HG02798 (cell line): ENCODE measurements at regions not wholly inside any gene's neighbourhood (a gene's known extent, or its start where the extent isn't known, plus 50 kb on each side); places are given as distances from the start of the nearest gene placed in this dataset.
"Not testable (repeated sequence)": the region's sequence is repeated elsewhere in the genome, so short reads cannot be mapped to it uniquely, and the experiment has no call there.

ENCODE experiments used
- ATAC-seq: cut with Tn5 transposase; IDR thresholded peaks from one replicate; pipeline ENCODE4 v1.9.1; 2021; ENCODE audit warnings: mild to moderate bottlenecking; ENCODE audit not compliant: unreplicated experiment, poor library complexity

GRCh38 chr9:88596376-88596775, 61.4 kb downstream of the NXNL2 start:
- no peak for ATAC-seq

- ATAC-seq, result no peak
Observed at GRCh38 chr9:88604836-88605511, 70.0 kb downstream of the NXNL2 start.

- ATAC-seq, result no peak
Observed at GRCh38 chr9:88605512-88606362, 70.8 kb downstream of the NXNL2 start.

GRCh38 chr9:88614359-88614758, 79.4 kb downstream of the NXNL2 start:
- ATAC-seq, result no peak

GRCh38 chr9:88623698-88624097, 88.7 kb downstream of the NXNL2 start:
- ATAC-seq, result no peak

- ATAC-seq, result no peak
Observed at GRCh38 chr9:88628114-88628513, 93.1 kb downstream of the NXNL2 start.

GRCh38 chr9:88628811-88629210, 93.8 kb downstream of the NXNL2 start:
- no peak for ATAC-seq

GRCh38 chr9:88630574-88630973, 95.6 kb downstream of the NXNL2 start:
- not testable (repeated sequence) for ATAC-seq

GRCh38 chr9:88635151-88635550, 100.2 kb downstream of the NXNL2 start:
- ATAC-seq, result no peak

GRCh38 chr9:88641456-88642240, 106.7 kb downstream of the NXNL2 start:
- no peak for ATAC-seq

GRCh38 chr9:88642336-88642735, 107.4 kb downstream of the NXNL2 start:
- no peak for ATAC-seq

- ATAC-seq, result no peak
Observed at GRCh38 chr9:88643931-88644330, 109.0 kb downstream of the NXNL2 start.

- no peak for ATAC-seq
Observed at GRCh38 chr9:88645172-88645878, 110.3 kb downstream of the NXNL2 start.

GRCh38 chr9:88645879-88646199, 110.9 kb downstream of the NXNL2 start:
- ATAC-seq, result no peak

- no peak for ATAC-seq
Observed at GRCh38 chr9:88646539-88647300, 111.7 kb downstream of the NXNL2 start.

GRCh38 chr9:88651682-88652633, 117.0 kb downstream of the NXNL2 start:
- no peak for ATAC-seq

- ATAC-seq, result no peak
Observed at GRCh38 chr9:88652876-88653275, 117.9 kb downstream of the NXNL2 start.

GRCh38 chr9:88653406-88653805, 118.4 kb downstream of the NXNL2 start:
- ATAC-seq, result no peak

- ATAC-seq, result no peak
Observed at GRCh38 chr9:88653911-88654310, 118.9 kb downstream of the NXNL2 start.
